CD14-positive monocyte (primary cell): ENCODE measurements at regions not wholly inside any gene's neighbourhood (a gene's known extent, or its start where the extent isn't known, plus 50 kb on each side); places are given as distances from the start of the nearest gene placed in this dataset.

Experiments
- DNase-seq, 3 donors: peaks; one replicate each; pipeline ENCODE4 v3.0.0-alpha.2; 2011 to 2022
- H2AFZ ChIP-seq: 2 replicates; pipeline ENCODE4 v1.6.0; 2012; ENCODE audit warnings: mild to moderate bottlenecking, low read depth, low read length, inconsistent platforms; ENCODE audit not compliant: insufficient read depth, poor library complexity, severe bottlenecking
- H3K27ac ChIP-seq, 2 donors: 1 replicate in 1 of 2; 2 replicates in 1 of 2; pipeline ENCODE4 v1.5.1; 2012 to 2013; ENCODE audit warnings: low read length in 2 of 2, control low read depth in 1 of 2, inconsistent platforms in 1 of 2, low read depth in 1 of 2, mild to moderate bottlenecking in 1 of 2
- H3K27me3 ChIP-seq, 2 donors: one replicate each; pipeline versions ENCODE4 v1.6.0 to v1.6.1; 2011 to 2013; ENCODE audit warnings: low read length in 2 of 2; ENCODE audit not compliant: control insufficient read depth in 2 of 2, insufficient read depth in 2 of 2
- H3K36me3 ChIP-seq, 2 donors: replicated peaks in 1 of 2; 1 replicate in 1 of 2; 2 replicates in 1 of 2; pipeline versions ENCODE4 v1.5.1 to v1.6.1; 2012 to 2013; ENCODE audit warnings: low read length in 2 of 2, control low read depth in 1 of 2, inconsistent platforms in 1 of 2, mild to moderate bottlenecking in 1 of 2; ENCODE audit not compliant: insufficient read depth in 2 of 2, control insufficient read depth in 1 of 2
- H3K4me1 ChIP-seq, 2 donors: 1 replicate in 1 of 2; 2 replicates in 1 of 2; pipeline versions ENCODE4 v1.5.1 to v1.6.1; 2012 to 2013; ENCODE audit warnings: low read length in 2 of 2, control low read depth in 1 of 2, inconsistent platforms in 1 of 2, mild to moderate bottlenecking in 1 of 2, moderate library complexity in 1 of 2; ENCODE audit not compliant: insufficient read depth in 2 of 2, control insufficient read depth in 1 of 2
- H3K4me2 ChIP-seq: replicated peaks from 2 replicates; pipeline ENCODE3; 2012; ENCODE audit warnings: low read length, moderate library complexity, mild to moderate bottlenecking; ENCODE audit not compliant: poor library complexity, severe bottlenecking; ENCODE audit errors: extremely low read depth
- H3K4me3 ChIP-seq, 3 experiments: fragments of 200-600 bp in 1 of 3; sonication (generic) in 1 of 3; replicated peaks in 1 of 3; 1 replicate in 2 of 3; 2 replicates in 1 of 3; pipeline ENCODE4 v1.5.1; 2011 to 2013; ENCODE audit warnings: low read length in 3 of 3, mild to moderate bottlenecking in 3 of 3, control low read depth in 2 of 3, low read depth in 2 of 3, inconsistent platforms in 1 of 3, moderate library complexity in 1 of 3
- H3K79me2 ChIP-seq: 2 replicates; pipeline ENCODE4 v1.6.0; 2012; ENCODE audit warnings: mild to moderate bottlenecking, control low read depth, inconsistent platforms, low read length, moderate library complexity; ENCODE audit not compliant: insufficient read depth
- H3K9ac ChIP-seq: 2 replicates; pipeline ENCODE4 v1.6.0; 2017; ENCODE audit warnings: low read length, mild to moderate bottlenecking; ENCODE audit not compliant: insufficient read depth, poor library complexity, severe bottlenecking
- H3K9me3 ChIP-seq, 2 donors: replicated peaks in 1 of 2; 1 replicate in 1 of 2; 2 replicates in 1 of 2; pipeline versions ENCODE4 v1.5.1 to v1.6.1; 2012 to 2013; ENCODE audit warnings: low read length in 2 of 2, control low read depth in 1 of 2; ENCODE audit not compliant: control insufficient read depth in 1 of 2, insufficient read depth in 1 of 2
- H4K20me1 ChIP-seq: 2 replicates; pipeline ENCODE4 v1.6.0; 2012; ENCODE audit warnings: mild to moderate bottlenecking, low read length, control low read depth, moderate library complexity; ENCODE audit not compliant: insufficient read depth
- H3K27ac Mint-ChIP-seq, 7 donors: one replicate each; pipeline ENCODE4 v1.8.0; 2020; ENCODE audit warnings: mild to moderate bottlenecking in 7 of 7, mixed read lengths in 7 of 7, moderate library complexity in 6 of 7, inconsistent platforms in 2 of 7
- H3K27me3 Mint-ChIP-seq, 3 donors: one replicate each; pipeline ENCODE4 v1.8.0; 2021 to 2022; ENCODE audit warnings: low read depth in 3 of 3, mild to moderate bottlenecking in 3 of 3, mixed read lengths in 3 of 3, moderate library complexity in 3 of 3, inconsistent platforms in 1 of 3
- H3K36me3 Mint-ChIP-seq, 2 donors: one replicate each; pipeline ENCODE4 v1.8.0; 2020; ENCODE audit warnings: mixed read lengths in 2 of 2, inconsistent platforms in 1 of 2, mild to moderate bottlenecking in 1 of 2
- H3K4me1 Mint-ChIP-seq: one replicate; pipeline ENCODE4 v1.8.0; 2020; ENCODE audit warnings: mild to moderate bottlenecking, mixed read lengths
- H3K4me3 Mint-ChIP-seq, 2 donors: one replicate each; pipeline ENCODE4 v1.8.0; 2020; ENCODE audit warnings: mild to moderate bottlenecking in 2 of 2, mixed read lengths in 2 of 2, moderate library complexity in 1 of 2
- H3K9me3 Mint-ChIP-seq, 7 donors: one replicate each; pipeline ENCODE4 v1.8.0; 2020 to 2022; ENCODE audit warnings: mixed read lengths in 7 of 7, mild to moderate bottlenecking in 6 of 7, moderate library complexity in 6 of 7, inconsistent platforms in 2 of 7
- CTCF ChIP-seq: fragments of 200-600 bp; IDR thresholded peaks from one replicate; pipeline ENCODE4 v1.8.0; 2022; ENCODE audit warnings: antibody characterized with exemption, mild to moderate bottlenecking
- WGBS: methylation state at CpG from one replicate; pipeline ENCODE4 v1.1.5; 2013; ENCODE audit warnings: missing lambda C conversion rate; ENCODE audit not compliant: insufficient coverage; 5-methylcytosine and 5-hydroxymethylcytosine counted together
- intact Hi-C, 2 donors: fragments of 100-400 bp; cut with micrococcal nuclease; formaldehyde crosslinking; loops; one replicate each; pipeline versions ENCODE4 v1.15.0 to v1.15.1; 2023

GRCh38 chr1:222064388-222065211 is 322.7 kb upstream of the DUSP10 start:
- H3K27me3 ChIP-seq: no peaks in the 10 kb centered on the region
- Mint-ChIP-seq H3K27me3 (no peaks in the 10 kb centered on the region), H3K4me1 (no peaks in the 10 kb centered on the region), H3K27ac (no peak overlapping the region), H3K9me3 (peaks cover 11 to 33% (median 18%) of the 10 kb centered on the region in 7 donors), H3K36me3 (no peaks in the 10 kb centered on the region), H3K4me3 (no peak overlapping the region)
- TF ChIP-seq CTCF: no peak
- no peak overlapping the region for H3K9ac ChIP-seq
- no peak overlapping the region for H3K4me2 ChIP-seq
- intact Hi-C loops: no loop called here
- H4K20me1 ChIP-seq: no peaks in the 10 kb centered on the region
- no peaks in the 10 kb centered on the region for H3K79me2 ChIP-seq
- H3K27ac ChIP-seq: no peak overlapping the region
- WGBS: 93% methylated on average over 3 of the region's 3 CpGs
- no peaks in the 10 kb centered on the region for H3K36me3 ChIP-seq
- no peak for DNase-seq
- H2AFZ ChIP-seq: no peak overlapping the region
- H3K9me3 ChIP-seq: peaks cover 15 to 17% of the 10 kb centered on the region in 2 donors
- no peaks in the 10 kb centered on the region for H3K4me1 ChIP-seq
- H3K4me3 ChIP-seq: no peak overlapping the region

- Histone ChIP-seq H3K36me3 (no peaks in the 10 kb centered on the region), H3K4me1 (no peaks in the 10 kb centered on the region), H3K4me2 (no peak overlapping the region), H3K79me2 (no peaks in the 10 kb centered on the region), H4K20me1 (no peaks in the 10 kb centered on the region), H2AFZ (no peak overlapping the region), H3K9me3 (peaks cover 15 to 17% of the 10 kb centered on the region in 2 donors), H3K27me3 (no peaks in the 10 kb centered on the region), H3K27ac (no peak overlapping the region), H3K9ac (no peak overlapping the region), H3K4me3 (no peak overlapping the region)
- H3K36me3 Mint-ChIP-seq: no peaks in the 10 kb centered on the region
- no peak overlapping the region for H3K27ac Mint-ChIP-seq
- intact Hi-C loops: no loop called here
- no peaks in the 10 kb centered on the region for H3K4me1 Mint-ChIP-seq
- DNase-seq: no peak
- H3K4me3 Mint-ChIP-seq: no peak overlapping the region
- H3K9me3 Mint-ChIP-seq: peaks cover 10 to 31% (median 17%) of the 10 kb centered on the region in 7 donors
- H3K27me3 Mint-ChIP-seq: no peaks in the 10 kb centered on the region
- no peak for TF ChIP-seq CTCF
Observed at GRCh38 chr1:222062640-222063039, 320.8 kb upstream of the DUSP10 start.
